ENCODE measurements at regions not wholly inside any gene's neighbourhood (a gene's known extent, or its start where the extent isn't known, plus 50 kb on each side); places are given as distances from the start of the nearest gene placed in this dataset.

GRCh38 chr12:67562513-67563287 is 85.8 kb upstream of the DYRK2 start:
- no peaks in the 10 kb centered on the region for H3K27me3 ChIP-seq (ENCODE audit: insufficient read depth, low read length)
- no peak overlapping the region for H3T11ph ChIP-seq (ENCODE audit: low read length)
- H3K9ac ChIP-seq (ENCODE audit: extremely low read depth, insufficient read length, low read length) = no peak overlapping the region
- no peak overlapping the region for H3K4ac ChIP-seq (ENCODE audit: low read depth, low read length)
- no CpG with 5 or more reads among the region's 3 CpGs for WGBS (ENCODE audit: extremely low coverage, insufficient read length, low lambda C conversion rate)
- no peaks in the 10 kb centered on the region for H3K79me1 ChIP-seq (ENCODE audit: insufficient read depth, low read depth, low read length, poor library complexity, severe bottlenecking)
- H3K9me3 Mint-ChIP-seq = peaks cover 22% of the 10 kb centered on the region in 2 experiments
- H3K27me3 Mint-ChIP-seq (ENCODE audit: low read depth) = no peaks in the 10 kb centered on the region
- no peak overlapping the region for H3K4me2 ChIP-seq (ENCODE audit: insufficient read depth, insufficient read length, low read length)
- no peaks in the 10 kb centered on the region for H3K23me2 ChIP-seq (ENCODE audit: insufficient read length, low read depth, low read length, poor library complexity, severe bottlenecking)
- H3K4me1 Mint-ChIP-seq = peaks cover 0 to 10% of the 10 kb centered on the region in 2 experiments; a peak in 2 of 4 replicates
- no peak for DNase-seq
- H2BK5ac ChIP-seq (ENCODE audit: insufficient read length, low read length) = no peak overlapping the region
- H2BK15ac ChIP-seq (ENCODE audit: low read depth, low read length) = no peak overlapping the region
- H2BK20ac ChIP-seq (ENCODE audit: low read depth, low read length, poor library complexity, severe bottlenecking) = no peak overlapping the region
- no peak overlapping the region for H3K56ac ChIP-seq (ENCODE audit: insufficient read length, low read depth, low read length)
- no peak overlapping the region for H3K27ac Mint-ChIP-seq
- H4K8ac ChIP-seq (replicated peaks; ENCODE audit: insufficient read length, low read depth, low read length) = no peak overlapping the region
- H4K5ac ChIP-seq (ENCODE audit: insufficient read length, low read depth, low read length) = no peak overlapping the region
- no peak overlapping the region for H3K23ac ChIP-seq (ENCODE audit: insufficient read length, low read depth, low read length)
- H2AFZ ChIP-seq (ENCODE audit: low read length) = no peak overlapping the region
- H3K4me3 Mint-ChIP-seq = no peak overlapping the region
- no peaks in the 10 kb centered on the region for H3K4me1 ChIP-seq (ENCODE audit: insufficient read depth, low read length)
- no peak overlapping the region for H3K27ac ChIP-seq (ENCODE audit: insufficient read length, low read depth, low read length)
- H4K20me1 ChIP-seq (ENCODE audit: control insufficient read depth, insufficient read depth, insufficient read length) = no peaks in the 10 kb centered on the region
- H3K9me3 ChIP-seq (ENCODE audit: control insufficient read depth, low read depth, low read length) = no peaks in the 10 kb centered on the region
- no peak overlapping the region for H2AK5ac ChIP-seq (ENCODE audit: insufficient read length, low read length)
- no peak overlapping the region for H3K14ac ChIP-seq (ENCODE audit: insufficient read depth, low read length)
- no peaks in the 10 kb centered on the region for H3K79me2 ChIP-seq (ENCODE audit: insufficient read depth, low read length)
- H2BK120ac ChIP-seq (ENCODE audit: low read depth, low read length, poor library complexity, severe bottlenecking) = no peak overlapping the region
- TF ChIP-seq CTCF (conservative IDR thresholded peaks at IDR 0.05) = no peak
- peaks cover 1 to 10% (median 4%) of the 10 kb centered on the region in 3 experiments; a peak in 6 of 7 replicates for H3K36me3 Mint-ChIP-seq (ENCODE audit: insufficient read depth in 1 of 3, low read depth in 3 of 3)
- no peak overlapping the region for H2BK12ac ChIP-seq (ENCODE audit: insufficient read length, low read depth, low read length)
- H4K91ac ChIP-seq (ENCODE audit: insufficient read length, low read depth, low read length) = no peak overlapping the region
- H3K18ac ChIP-seq (ENCODE audit: insufficient read length, low read depth, low read length) = no peak overlapping the region
